Lower lobe of right lung (tissue), 2 donors: ENCODE measurements at regions not wholly inside any gene's neighbourhood (a gene's known extent, or its start where the extent isn't known, plus 50 kb on each side); places are given as distances from the start of the nearest gene placed in this dataset.
A peak's percentile ranks its signal among the peaks of the same experiment; 100 is the strongest.

Experiments used
- ATAC-seq, 2 donors: fragments of 200-7000 bp; cut with Tn5 transposase; one replicate each; pipeline ENCODE4 v1.9.1; 2020 to 2022; ENCODE audit warnings: mild to moderate bottlenecking in 2 of 2, moderate library complexity in 2 of 2
- DNase-seq: peaks from one replicate; pipeline ENCODE4 v3.0.0-alpha.2; 2020
- H3K27ac ChIP-seq: fragments of 200-600 bp; one replicate; pipeline ENCODE4 v1.8.0; 2022
- H3K27me3 ChIP-seq: fragments of 200-600 bp; one replicate; pipeline ENCODE4 v1.8.0; 2022; ENCODE audit warnings: low read depth
- H3K36me3 ChIP-seq: fragments of 200-600 bp; one replicate; pipeline ENCODE4 v1.8.0; 2022; ENCODE audit warnings: mild to moderate bottlenecking
- H3K4me1 ChIP-seq: fragments of 200-600 bp; one replicate; pipeline ENCODE4 v1.8.0; 2022
- H3K4me3 ChIP-seq: fragments of 200-600 bp; one replicate; pipeline ENCODE4 v1.8.0; 2022; ENCODE audit warnings: mild to moderate bottlenecking
- H3K9me3 ChIP-seq: fragments of 200-600 bp; one replicate; pipeline ENCODE4 v1.8.0; 2022
- intact Hi-C: fragments of 100-400 bp; cut with DNase I; formaldehyde crosslinking; loops from one replicate; pipeline ENCODE4 v1.11.0; 2022
- TF ChIP-seq, protein P1 (sequence below): fragments of 200-600 bp; IDR thresholded peaks from one replicate; pipeline ENCODE4 v1.8.0; 2022; ENCODE audit warnings: antibody characterized with exemption, mild to moderate bottlenecking
- donor health status: DM: no; HTN: yes; CAD: no; lungs with severe emphysema.

DNA sequence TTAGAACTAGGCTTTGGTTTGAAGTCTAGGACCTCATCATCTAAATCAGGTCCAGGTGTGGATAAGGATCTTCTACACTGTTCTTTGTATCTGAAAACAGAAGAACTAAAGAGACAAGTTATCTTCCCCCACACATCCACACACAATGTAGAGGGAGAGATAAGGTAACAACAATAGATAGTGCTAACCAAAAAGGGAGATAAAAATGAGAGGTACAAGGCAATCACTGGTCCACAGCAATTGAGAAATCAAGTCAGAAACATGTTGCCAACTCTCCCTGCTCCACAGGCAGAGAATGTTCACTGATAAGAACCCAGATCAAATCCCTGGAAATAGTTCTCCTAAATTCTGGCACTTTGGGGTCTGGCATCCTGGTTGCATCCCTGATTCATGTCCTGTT, 75.8 kb upstream of the LHX8 start:
- DNase-seq, result no peak
- ATAC-seq, result no peak
- Histone ChIP-seq H3K36me3 (no peaks in the 10 kb centered on the region), H3K27me3 (no peaks in the 10 kb centered on the region), H3K4me3 (no peak overlapping the region), H3K4me1 (no peaks in the 10 kb centered on the region), H3K27ac (no peak overlapping the region), H3K9me3 (no peaks in the 10 kb centered on the region)
- TF ChIP-seq, protein P1, sequence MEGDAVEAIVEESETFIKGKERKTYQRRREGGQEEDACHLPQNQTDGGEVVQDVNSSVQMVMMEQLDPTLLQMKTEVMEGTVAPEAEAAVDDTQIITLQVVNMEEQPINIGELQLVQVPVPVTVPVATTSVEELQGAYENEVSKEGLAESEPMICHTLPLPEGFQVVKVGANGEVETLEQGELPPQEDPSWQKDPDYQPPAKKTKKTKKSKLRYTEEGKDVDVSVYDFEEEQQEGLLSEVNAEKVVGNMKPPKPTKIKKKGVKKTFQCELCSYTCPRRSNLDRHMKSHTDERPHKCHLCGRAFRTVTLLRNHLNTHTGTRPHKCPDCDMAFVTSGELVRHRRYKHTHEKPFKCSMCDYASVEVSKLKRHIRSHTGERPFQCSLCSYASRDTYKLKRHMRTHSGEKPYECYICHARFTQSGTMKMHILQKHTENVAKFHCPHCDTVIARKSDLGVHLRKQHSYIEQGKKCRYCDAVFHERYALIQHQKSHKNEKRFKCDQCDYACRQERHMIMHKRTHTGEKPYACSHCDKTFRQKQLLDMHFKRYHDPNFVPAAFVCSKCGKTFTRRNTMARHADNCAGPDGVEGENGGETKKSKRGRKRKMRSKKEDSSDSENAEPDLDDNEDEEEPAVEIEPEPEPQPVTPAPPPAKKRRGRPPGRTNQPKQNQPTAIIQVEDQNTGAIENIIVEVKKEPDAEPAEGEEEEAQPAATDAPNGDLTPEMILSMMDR, result no peak
- intact Hi-C loops, result no loop called here

DNA sequence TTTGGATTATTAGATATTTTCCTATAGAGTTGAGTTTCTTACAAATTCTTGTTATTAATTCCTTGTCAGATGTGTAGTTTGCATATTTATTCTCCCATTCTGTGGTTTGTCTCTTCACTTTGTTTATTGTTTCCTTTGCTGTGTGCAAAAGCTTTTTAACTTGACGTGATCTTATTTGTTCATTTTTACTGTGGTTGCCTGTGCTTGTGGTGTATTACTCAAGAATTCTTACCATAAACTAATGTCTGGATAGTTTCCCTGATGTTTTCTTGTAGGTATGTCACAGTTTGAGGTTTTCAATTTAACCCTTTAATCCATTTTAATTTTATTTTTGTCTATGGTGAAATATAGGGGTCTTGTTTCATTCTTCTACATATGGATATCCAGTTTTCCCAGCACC, 72.1 kb upstream of the LHX8 start:
- Histone ChIP-seq H3K27ac (no peak overlapping the region), H3K9me3 (no peaks in the 10 kb centered on the region), H3K27me3 (no peaks in the 10 kb centered on the region), H3K4me1 (no peaks in the 10 kb centered on the region), H3K36me3 (no peaks in the 10 kb centered on the region), H3K4me3 (no peak overlapping the region)
- intact Hi-C loops, result no loop called here
- TF ChIP-seq, protein P1, result no peak
- ATAC-seq (no peak), DNase-seq (no peak)

DNA sequence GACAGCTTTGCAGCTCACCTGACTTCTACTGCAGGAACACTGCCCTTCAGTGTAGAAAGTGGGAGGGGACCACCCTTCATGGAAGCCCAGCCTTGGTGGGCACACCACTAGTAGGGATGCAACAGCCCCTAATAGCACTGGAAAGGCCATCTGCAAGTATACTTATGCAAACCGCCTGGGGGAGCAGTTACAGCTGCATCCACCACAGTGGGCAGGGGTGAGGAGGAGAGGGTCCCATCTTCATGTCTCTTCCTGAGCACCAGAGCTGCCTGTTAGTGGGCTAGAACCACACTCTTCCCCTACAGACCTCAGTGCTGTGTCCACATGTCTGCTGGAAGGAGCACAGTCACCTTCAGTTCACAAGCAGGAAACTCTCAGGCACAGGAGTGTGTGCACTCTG, 66.2 kb upstream of the LHX8 start:
- H3K4me3 ChIP-seq, result no peak overlapping the region
- no peaks in the 10 kb centered on the region for H3K4me1 ChIP-seq
- ATAC-seq (no peak), DNase-seq (no peak)
- no peaks in the 10 kb centered on the region for H3K9me3 ChIP-seq
- intact Hi-C loops, result no loop called here
- H3K27me3 ChIP-seq, result no peaks in the 10 kb centered on the region
- TF ChIP-seq, protein P1, result no peak
- H3K36me3 ChIP-seq, result no peaks in the 10 kb centered on the region
- H3K27ac ChIP-seq, result no peak overlapping the region

DNA sequence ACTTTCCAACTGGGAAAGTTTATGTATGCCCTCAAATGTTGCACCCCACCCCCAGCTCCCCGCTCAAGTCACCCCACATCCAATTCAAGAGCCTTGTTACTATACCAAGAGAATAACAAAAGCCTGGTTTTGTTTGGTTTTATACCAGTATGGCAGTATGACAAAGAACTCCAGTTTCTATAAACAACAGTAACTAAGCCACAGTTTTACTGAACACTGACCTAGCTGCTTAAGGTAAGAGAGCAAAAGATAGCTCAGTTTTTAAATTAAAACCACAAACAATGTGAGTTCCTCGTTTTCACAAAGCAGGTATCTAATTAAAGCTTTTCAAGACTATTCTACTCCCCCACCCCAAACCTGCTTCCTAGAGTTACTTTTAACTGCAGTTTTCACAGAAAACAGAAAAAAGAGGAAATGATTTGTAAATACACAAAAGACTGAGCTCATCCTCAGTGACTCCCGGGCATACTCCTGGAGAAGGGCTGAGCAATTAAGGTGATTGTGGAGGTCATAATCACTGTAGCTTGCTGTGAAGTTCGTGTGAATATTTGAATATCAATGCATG, 59.3 kb upstream of the LHX8 start:
- TF ChIP-seq, protein P1, result no peak
- no peak for DNase-seq
- H3K4me1 ChIP-seq, result no peaks in the 10 kb centered on the region
- ATAC-seq, result no peak
- no peaks in the 10 kb centered on the region for H3K36me3 ChIP-seq
- no peaks in the 10 kb centered on the region for H3K9me3 ChIP-seq
- no peaks in the 10 kb centered on the region for H3K27me3 ChIP-seq
- no peak overlapping the region for H3K4me3 ChIP-seq
- no peak overlapping the region for H3K27ac ChIP-seq
- intact Hi-C loops, result no loop called here

DNA sequence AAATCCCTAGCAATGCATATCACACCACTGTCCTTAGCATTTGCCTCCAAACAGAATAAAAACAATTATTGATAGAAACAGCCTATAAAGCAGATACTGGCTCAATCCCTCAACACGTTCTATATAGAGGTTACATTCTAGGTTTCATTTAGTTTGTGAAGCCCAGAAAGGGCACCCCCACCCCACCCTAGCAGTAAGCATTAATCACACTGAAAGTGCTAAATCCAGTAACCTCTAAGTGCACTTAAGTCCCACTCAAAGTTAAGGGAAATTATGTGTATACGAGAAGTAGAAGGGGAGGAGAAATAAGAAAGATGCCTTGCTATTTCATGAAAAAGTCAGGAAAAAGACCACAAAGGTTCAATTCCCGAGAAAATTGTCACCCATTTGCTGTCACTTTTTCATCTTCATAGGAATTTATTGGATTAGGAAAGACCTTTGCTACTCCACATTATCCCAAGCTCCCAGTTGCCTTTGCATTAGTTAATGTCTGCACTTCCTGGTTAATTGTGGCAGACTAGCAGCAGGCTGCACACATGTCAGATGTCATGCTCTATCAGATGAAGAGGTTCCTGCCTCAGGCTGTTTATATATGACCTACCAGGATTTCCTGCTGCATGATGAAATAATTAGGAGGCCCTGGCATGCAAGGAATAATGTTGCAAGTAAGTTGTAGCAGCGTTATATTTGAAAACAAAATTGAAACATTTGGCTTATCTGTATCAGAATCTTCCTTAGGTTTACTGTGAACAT, 54.5 kb upstream of the LHX8 start:
- no peaks in the 10 kb centered on the region for H3K4me1 ChIP-seq
- no peak overlapping the region for H3K4me3 ChIP-seq
- TF ChIP-seq, protein P1, result no peak
- no peak overlapping the region for H3K27ac ChIP-seq
- intact Hi-C loops, result no loop called here
- no peaks in the 10 kb centered on the region for H3K9me3 ChIP-seq
- H3K36me3 ChIP-seq, result no peaks in the 10 kb centered on the region
- ATAC-seq (peak in 1 of 2 donors; percentile 76), DNase-seq (no peak)
- H3K27me3 ChIP-seq, result no peaks in the 10 kb centered on the region
